ENCODE measurements at regions not wholly inside any gene's neighbourhood (a gene's known extent, or its start where the extent isn't known, plus 50 kb on each side); places are given as distances from the start of the nearest gene placed in this dataset.

- H3K79me1 ChIP-seq (ENCODE audit: low read depth, low read length): no peaks in the 10 kb centered on the region
- H2BK5ac ChIP-seq (ENCODE audit: low read length): no peak overlapping the region
- no peak overlapping the region for H3K4ac ChIP-seq (ENCODE audit: low read length)
- H3K4me3 ChIP-seq (ENCODE audit: low read length in 2 of 2): no peak overlapping the region
- H2BK120ac ChIP-seq (ENCODE audit: low read depth, low read length): no peak overlapping the region
- no peak overlapping the region for H3K27ac ChIP-seq (replicated peaks; ENCODE audit: low read length)
- no peak overlapping the region for H3K23ac ChIP-seq (ENCODE audit: low read depth, low read length, poor library complexity)
- H3K27me3 ChIP-seq (ENCODE audit: control insufficient read depth in 3 of 3, insufficient read depth in 3 of 3, low read depth in 1 of 3, low read length in 3 of 3): no peaks in the 10 kb centered on the region
- no CpG with 5 or more reads among the region's 2 CpGs for WGBS, 2 donors (ENCODE audit: extremely low coverage in 2 of 2, insufficient read length in 2 of 2, insufficient replicate concordance in 1 of 2)
- H4K8ac ChIP-seq (ENCODE audit: low read depth, low read length): no peak overlapping the region
- no peak overlapping the region for H4K91ac ChIP-seq (ENCODE audit: low read depth, low read length, poor library complexity)
- H3K4me2 ChIP-seq (ENCODE audit: insufficient read depth, low read length, poor library complexity, severe bottlenecking): no peak overlapping the region
- H3K9ac ChIP-seq (ENCODE audit: low read depth, low read length, poor library complexity): no peak overlapping the region
- H3K4me1 ChIP-seq (ENCODE audit: control insufficient read depth in 2 of 2, insufficient read depth in 1 of 2, low read depth in 1 of 2, low read length in 2 of 2): peaks cover 0 to under 1% of the 10 kb centered on the region in 2 donors
- no peak overlapping the region for H2AK5ac ChIP-seq (ENCODE audit: low read depth, low read length)
- no peak overlapping the region for H2AFZ ChIP-seq (ENCODE audit: low read length)
- no peak overlapping the region for H3K18ac ChIP-seq (ENCODE audit: low read length)
- H2BK12ac ChIP-seq (ENCODE audit: low read length): no peak overlapping the region
- H3K36me3 ChIP-seq (replicated peaks in 1 of 2; ENCODE audit: control insufficient read depth in 2 of 2, insufficient read depth in 2 of 2, low read length in 2 of 2): no peaks in the 10 kb centered on the region
- no peaks in the 10 kb centered on the region for H3K9me3 ChIP-seq (replicated peaks in 1 of 2; ENCODE audit: control insufficient read depth in 2 of 2, insufficient read depth in 1 of 2, low read depth in 1 of 2, low read length in 2 of 2)
- no peak for DNase-seq (ENCODE audit: low spot score)
- H3K14ac ChIP-seq (ENCODE audit: low read length): no peak overlapping the region
- H2BK15ac ChIP-seq (ENCODE audit: low read length): no peak overlapping the region
These were observed 1893.9 kb upstream of the PIK3C3 start for GRCh38 chr18:40061086-40061485.

GRCh38 chr18:40060562-40060961 lies 1894.5 kb upstream of the PIK3C3 start:
- Histone ChIP-seq H3K4me1 (ENCODE audit: control insufficient read depth in 2 of 2, insufficient read depth in 1 of 2, low read depth in 1 of 2, low read length in 2 of 2) (peaks cover 0 to 2% of the 10 kb centered on the region in 2 donors), H3K27me3 (ENCODE audit: control insufficient read depth in 3 of 3, insufficient read depth in 3 of 3, low read depth in 1 of 3, low read length in 3 of 3) (no peaks in the 10 kb centered on the region), H3K79me1 (ENCODE audit: low read depth, low read length) (no peaks in the 10 kb centered on the region), H2BK5ac (ENCODE audit: low read length) (no peak overlapping the region), H2AFZ (ENCODE audit: low read length) (no peak overlapping the region), H2AK5ac (ENCODE audit: low read depth, low read length) (no peak overlapping the region), H2BK15ac (ENCODE audit: low read length) (no peak overlapping the region), H2BK120ac (ENCODE audit: low read depth, low read length) (no peak overlapping the region), H4K91ac (ENCODE audit: low read depth, low read length, poor library complexity) (no peak overlapping the region), H3K27ac (replicated peaks; ENCODE audit: low read length) (no peak overlapping the region), H3K18ac (ENCODE audit: low read length) (no peak overlapping the region), H3K9me3 (replicated peaks in 1 of 2; ENCODE audit: control insufficient read depth in 2 of 2, insufficient read depth in 1 of 2, low read depth in 1 of 2, low read length in 2 of 2) (no peaks in the 10 kb centered on the region), H2BK12ac (ENCODE audit: low read length) (no peak overlapping the region), H4K8ac (ENCODE audit: low read depth, low read length) (no peak overlapping the region), H3K9ac (ENCODE audit: low read depth, low read length, poor library complexity) (no peak overlapping the region), H3K23ac (ENCODE audit: low read depth, low read length, poor library complexity) (no peak overlapping the region), H3K14ac (ENCODE audit: low read length) (no peak overlapping the region), H3K36me3 (replicated peaks in 1 of 2; ENCODE audit: control insufficient read depth in 2 of 2, insufficient read depth in 2 of 2, low read length in 2 of 2) (no peaks in the 10 kb centered on the region), H3K4ac (ENCODE audit: low read length) (no peak overlapping the region), H3K4me3 (ENCODE audit: low read length in 2 of 2) (no peak overlapping the region), H3K4me2 (ENCODE audit: insufficient read depth, low read length, poor library complexity, severe bottlenecking) (no peak overlapping the region)
- DNase-seq (ENCODE audit: low spot score): no peak
- no CpG with 5 or more reads among the region's 1 CpG for WGBS, 2 donors (ENCODE audit: extremely low coverage in 2 of 2, insufficient read length in 2 of 2, insufficient replicate concordance in 1 of 2)

- no CpG with 5 or more reads among the region's 3 CpGs for WGBS, 2 donors (ENCODE audit: extremely low coverage in 2 of 2, insufficient read length in 2 of 2, insufficient replicate concordance in 1 of 2)
- no peak overlapping the region for H3K27ac ChIP-seq (replicated peaks; ENCODE audit: low read length)
These were observed 1896.0 kb upstream of the PIK3C3 start for GRCh38 chr18:40058811-40059570.

GRCh38 chr18:40056079-40056692 lies 1898.8 kb upstream of the PIK3C3 start:
- Histone ChIP-seq H3K4me1 (ENCODE audit: control insufficient read depth in 2 of 2, insufficient read depth in 1 of 2, low read depth in 1 of 2, low read length in 2 of 2) (peaks cover 0 to 2% of the 10 kb centered on the region in 2 donors), H4K91ac (ENCODE audit: low read depth, low read length, poor library complexity) (no peak overlapping the region), H2BK120ac (ENCODE audit: low read depth, low read length) (no peak overlapping the region), H2BK5ac (ENCODE audit: low read length) (no peak overlapping the region), H2BK15ac (ENCODE audit: low read length) (no peak overlapping the region), H3K23ac (ENCODE audit: low read depth, low read length, poor library complexity) (no peak overlapping the region), H3K14ac (ENCODE audit: low read length) (no peak overlapping the region), H3K9ac (ENCODE audit: low read depth, low read length, poor library complexity) (no peak overlapping the region), H3K18ac (ENCODE audit: low read length) (no peak overlapping the region), H2BK12ac (ENCODE audit: low read length) (peak overlapping the region; percentile 10), H3K27me3 (ENCODE audit: control insufficient read depth in 3 of 3, insufficient read depth in 3 of 3, low read depth in 1 of 3, low read length in 3 of 3) (no peaks in the 10 kb centered on the region), H3K79me1 (ENCODE audit: low read depth, low read length) (no peaks in the 10 kb centered on the region), H2AK5ac (ENCODE audit: low read depth, low read length) (no peak overlapping the region), H2AFZ (ENCODE audit: low read length) (no peak overlapping the region), H3K4me2 (ENCODE audit: insufficient read depth, low read length, poor library complexity, severe bottlenecking) (no peak overlapping the region), H3K4ac (ENCODE audit: low read length) (no peak overlapping the region), H3K4me3 (ENCODE audit: low read length in 2 of 2) (no peak overlapping the region), H3K9me3 (replicated peaks in 1 of 2; ENCODE audit: control insufficient read depth in 2 of 2, insufficient read depth in 1 of 2, low read depth in 1 of 2, low read length in 2 of 2) (no peaks in the 10 kb centered on the region), H4K8ac (ENCODE audit: low read depth, low read length) (no peak overlapping the region), H3K36me3 (replicated peaks in 1 of 2; ENCODE audit: control insufficient read depth in 2 of 2, insufficient read depth in 2 of 2, low read length in 2 of 2) (no peaks in the 10 kb centered on the region), H3K27ac (replicated peaks; ENCODE audit: low read length) (no peak overlapping the region)
- no peak for DNase-seq (ENCODE audit: low spot score)
- no CpG with 5 or more reads among the region's 2 CpGs for WGBS, 2 donors (ENCODE audit: extremely low coverage in 2 of 2, insufficient read length in 2 of 2, insufficient replicate concordance in 1 of 2)

More at GRCh38 chr18:40058811-40059570, 1896.0 kb upstream of the PIK3C3 start:
- Histone ChIP-seq H3K9me3 (replicated peaks in 1 of 2; ENCODE audit: control insufficient read depth in 2 of 2, insufficient read depth in 1 of 2, low read depth in 1 of 2, low read length in 2 of 2) (no peaks in the 10 kb centered on the region), H2BK5ac (ENCODE audit: low read length) (no peak overlapping the region), H2BK120ac (ENCODE audit: low read depth, low read length) (no peak overlapping the region), H3K4me3 (ENCODE audit: low read length in 2 of 2) (no peak overlapping the region), H4K8ac (ENCODE audit: low read depth, low read length) (no peak overlapping the region), H3K14ac (ENCODE audit: low read length) (no peak overlapping the region), H2AK5ac (ENCODE audit: low read depth, low read length) (no peak overlapping the region), H2BK12ac (ENCODE audit: low read length) (no peak overlapping the region), H3K9ac (ENCODE audit: low read depth, low read length, poor library complexity) (no peak overlapping the region), H3K79me1 (ENCODE audit: low read depth, low read length) (no peaks in the 10 kb centered on the region), H3K4ac (ENCODE audit: low read length) (no peak overlapping the region), H4K91ac (ENCODE audit: low read depth, low read length, poor library complexity) (no peak overlapping the region), H3K27me3 (ENCODE audit: control insufficient read depth in 3 of 3, insufficient read depth in 3 of 3, low read depth in 1 of 3, low read length in 3 of 3) (no peaks in the 10 kb centered on the region), H3K36me3 (replicated peaks in 1 of 2; ENCODE audit: control insufficient read depth in 2 of 2, insufficient read depth in 2 of 2, low read length in 2 of 2) (no peaks in the 10 kb centered on the region), H2BK15ac (ENCODE audit: low read length) (no peak overlapping the region), H3K4me1 (ENCODE audit: control insufficient read depth in 2 of 2, insufficient read depth in 1 of 2, low read depth in 1 of 2, low read length in 2 of 2) (peaks cover 0 to 2% of the 10 kb centered on the region in 2 donors), H2AFZ (ENCODE audit: low read length) (no peak overlapping the region), H3K23ac (ENCODE audit: low read depth, low read length, poor library complexity) (no peak overlapping the region), H3K4me2 (ENCODE audit: insufficient read depth, low read length, poor library complexity, severe bottlenecking) (no peak overlapping the region), H3K18ac (ENCODE audit: low read length) (no peak overlapping the region)
- DNase-seq (ENCODE audit: low spot score): no peak

All from neuronal stem cell (in vitro differentiated cells).